ENCODE measurements at regions not wholly inside any gene's neighbourhood (a gene's known extent, or its start where the extent isn't known, plus 50 kb on each side); places are given as distances from the start of the nearest gene placed in this dataset.

GRCh38 chr9:27800159-27800558, 226.9 kb upstream of the C9orf72 start:
- TF ChIP-seq CTCF (IDR thresholded peaks at IDR 0.05) (no peak), SIN3A (IDR thresholded peaks at IDR 0.05; ENCODE audit: borderline replicate concordance, insufficient read depth, low read depth, low read length) (no peak), POLR2AphosphoS5 (IDR thresholded peaks at IDR 0.05; ENCODE audit: low read depth, low read length) (no peak)
